ENCODE measurements at regions not wholly inside any gene's neighbourhood (a gene's known extent, or its start where the extent isn't known, plus 50 kb on each side); places are given as distances from the start of the nearest gene placed in this dataset.

GRCh38 chr17:13140750-13141149 is 122.9 kb upstream of the ELAC2 start (continued):
- TF ChIP-seq REST (tag by site-specific recombination; IDR thresholded peaks at IDR 0.05), result no peak
- TF ChIP-seq OSR2 (tag by site-specific recombination; IDR thresholded peaks at IDR 0.05), result no peak

- TF ChIP-seq ZNF311 (tag by site-specific recombination; IDR thresholded peaks at IDR 0.05; ENCODE audit: borderline replicate concordance) (no peak), BCL11B (tag by site-specific recombination; IDR thresholded peaks at IDR 0.05; ENCODE audit: low read depth) (no peak), HOXD13 (CRISPR knock-in tag; IDR thresholded peaks at IDR 0.05; ENCODE audit: borderline replicate concordance) (no peak), ZFP37 (tag by site-specific recombination; IDR thresholded peaks at IDR 0.05) (no peak), ZNF530 (tag by site-specific recombination; IDR thresholded peaks at IDR 0.05; ENCODE audit: low read depth) (no peak), KLF9 (tag by site-specific recombination; IDR thresholded peaks at IDR 0.05; ENCODE audit: low read depth) (no peak), ZNF112 (tag by site-specific recombination; IDR thresholded peaks at IDR 0.05) (no peak), ZNF335 (tag by site-specific recombination; conservative IDR thresholded peaks at IDR 0.05) (no peak), BCL11A (tag by site-specific recombination; IDR thresholded peaks at IDR 0.05; ENCODE audit: low read depth) (no peak), AEBP2 (tag by site-specific recombination; IDR thresholded peaks at IDR 0.05; ENCODE audit: borderline replicate concordance) (no peak)
- TF ChIP-seq, protein P1, sequence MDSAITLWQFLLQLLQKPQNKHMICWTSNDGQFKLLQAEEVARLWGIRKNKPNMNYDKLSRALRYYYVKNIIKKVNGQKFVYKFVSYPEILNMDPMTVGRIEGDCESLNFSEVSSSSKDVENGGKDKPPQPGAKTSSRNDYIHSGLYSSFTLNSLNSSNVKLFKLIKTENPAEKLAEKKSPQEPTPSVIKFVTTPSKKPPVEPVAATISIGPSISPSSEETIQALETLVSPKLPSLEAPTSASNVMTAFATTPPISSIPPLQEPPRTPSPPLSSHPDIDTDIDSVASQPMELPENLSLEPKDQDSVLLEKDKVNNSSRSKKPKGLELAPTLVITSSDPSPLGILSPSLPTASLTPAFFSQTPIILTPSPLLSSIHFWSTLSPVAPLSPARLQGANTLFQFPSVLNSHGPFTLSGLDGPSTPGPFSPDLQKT (IDR thresholded peaks at IDR 0.05; ENCODE audit: borderline replicate concordance, low read depth, low read length), result no peak
- Histone ChIP-seq H3K4me3 (ENCODE audit: low read depth, low read length) (no peak overlapping the region), H3K36me3 (ENCODE audit: control insufficient read depth in 2 of 2, insufficient read depth in 1 of 2, low read length in 2 of 2) (no peaks in the 10 kb centered on the region), H3K27ac (ENCODE audit: extremely low read depth, low read depth, low read length) (no peak overlapping the region), H3K4me1 (ENCODE audit: control insufficient read depth, insufficient read depth, low read length) (no peaks in the 10 kb centered on the region), H3K9me3 (ENCODE audit: control insufficient read depth, insufficient read depth, low read depth, low read length) (no peaks in the 10 kb centered on the region)
- POLR2A ChIA-PET, result no interaction called here
- CTCF ChIA-PET, result interaction anchor here (0.5 to 1.0 kb wide), 3 partner anchors 104 to 975 kb away, joined by 3 to 4 read pairs (median 3); no protein-coding TSS in a partner anchor
These were observed 117.7 kb upstream of the ELAC2 start for GRCh38 chr17:13135506-13135905.

DNA sequence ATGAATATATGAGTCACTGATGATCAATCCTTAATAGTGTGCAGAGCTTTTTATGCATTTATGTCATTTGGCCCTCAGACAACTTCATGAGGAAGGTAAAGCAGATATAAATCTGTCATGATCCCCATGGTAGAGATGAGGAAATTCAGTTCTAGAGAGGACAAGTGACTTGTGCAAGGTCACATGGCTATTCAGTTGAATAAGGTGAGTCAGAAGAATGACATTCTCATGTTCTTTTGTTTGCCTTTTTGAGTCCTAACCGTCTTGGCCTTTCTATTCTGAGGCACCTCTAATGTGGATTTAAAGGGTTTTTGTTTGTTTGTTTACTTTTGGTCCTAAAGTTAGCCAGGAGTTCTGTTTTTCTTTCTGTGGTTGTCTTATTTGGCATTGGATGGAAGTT is 116.2 kb upstream of the ELAC2 start:
- Histone ChIP-seq H3K27ac (ENCODE audit: extremely low read depth, low read depth, low read length) (no peak overlapping the region), H3K4me3 (ENCODE audit: low read depth, low read length) (no peak overlapping the region), H3K9me3 (ENCODE audit: control insufficient read depth, insufficient read depth, low read depth, low read length) (no peaks in the 10 kb centered on the region), H3K36me3 (ENCODE audit: control insufficient read depth in 2 of 2, insufficient read depth in 1 of 2, low read length in 2 of 2) (no peaks in the 10 kb centered on the region), H3K4me1 (ENCODE audit: control insufficient read depth, insufficient read depth, low read length) (no peaks in the 10 kb centered on the region)
- ChIA-PET CTCF (interaction anchor here (1.3 kb wide), 1 partner anchor 20 kb away, joined by 4 read pairs; no protein-coding TSS in a partner anchor), POLR2A (no interaction called here)
- TF ChIP-seq ZNF501 (tag by site-specific recombination; IDR thresholded peaks at IDR 0.05) (no peak), ZNF274 (IDR thresholded peaks at IDR 0.05; ENCODE audit: low read length) (no peak), ZNF274 (tag by site-specific recombination; IDR thresholded peaks at IDR 0.05; ENCODE audit: borderline replicate concordance) (no peak), GFI1B (tag by site-specific recombination; IDR thresholded peaks at IDR 0.05) (no peak), IKZF3 (tag by site-specific recombination; IDR thresholded peaks at IDR 0.05) (no peak), ZNF561 (tag by site-specific recombination; IDR thresholded peaks at IDR 0.05; ENCODE audit: borderline replicate concordance) (no peak), ZNF114 (tag by site-specific recombination; IDR thresholded peaks at IDR 0.05) (no peak), ZBTB6 (tag by site-specific recombination; IDR thresholded peaks at IDR 0.05) (no peak), ZNF654 (tag by site-specific recombination; IDR thresholded peaks at IDR 0.05; ENCODE audit: low read depth) (no peak), ZNF560 (tag by site-specific recombination; IDR thresholded peaks at IDR 0.05; ENCODE audit: borderline replicate concordance) (no peak), YY2 (tag by site-specific recombination; IDR thresholded peaks at IDR 0.05) (no peak)
- TF ChIP-seq, protein P2, sequence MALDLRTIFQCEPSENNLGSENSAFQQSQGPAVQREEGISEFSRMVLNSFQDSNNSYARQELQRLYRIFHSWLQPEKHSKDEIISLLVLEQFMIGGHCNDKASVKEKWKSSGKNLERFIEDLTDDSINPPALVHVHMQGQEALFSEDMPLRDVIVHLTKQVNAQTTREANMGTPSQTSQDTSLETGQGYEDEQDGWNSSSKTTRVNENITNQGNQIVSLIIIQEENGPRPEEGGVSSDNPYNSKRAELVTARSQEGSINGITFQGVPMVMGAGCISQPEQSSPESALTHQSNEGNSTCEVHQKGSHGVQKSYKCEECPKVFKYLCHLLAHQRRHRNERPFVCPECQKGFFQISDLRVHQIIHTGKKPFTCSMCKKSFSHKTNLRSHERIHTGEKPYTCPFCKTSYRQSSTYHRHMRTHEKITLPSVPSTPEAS (tag by site-specific recombination; IDR thresholded peaks at IDR 0.05), result no peak
